ENCODE measurements at regions not wholly inside any gene's neighbourhood (a gene's known extent, or its start where the extent isn't known, plus 50 kb on each side); places are given as distances from the start of the nearest gene placed in this dataset.

DNA sequence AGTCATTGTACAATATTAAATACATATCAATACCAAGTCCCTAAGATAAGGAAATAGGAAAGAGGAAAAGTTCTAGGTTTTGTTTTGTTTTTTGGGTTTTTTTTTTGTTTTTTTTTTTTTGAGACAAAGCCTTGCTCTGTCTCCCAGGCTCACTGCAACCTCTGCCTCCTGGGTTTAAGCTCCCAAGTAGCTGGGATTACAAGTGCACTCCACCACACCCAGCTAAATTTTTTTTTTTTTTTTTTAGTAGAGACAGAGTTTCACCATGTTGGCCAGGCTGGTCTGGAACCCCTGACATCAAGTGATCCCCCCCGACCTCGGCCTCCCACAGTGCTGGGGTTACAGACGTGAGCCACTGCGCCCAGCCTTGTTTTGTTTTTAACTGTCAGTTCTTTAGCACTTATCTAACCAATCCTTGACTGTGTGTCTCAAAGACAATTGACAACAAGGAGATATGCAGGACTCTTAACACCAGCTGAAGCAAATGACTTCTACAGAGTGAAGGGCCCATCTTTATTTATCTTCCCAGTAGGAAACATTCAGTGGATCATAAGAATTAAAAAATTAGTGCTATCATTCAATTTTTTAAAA, 100.0 kb upstream of the RAP2B start:
- no peak for TF ChIP-seq BHLHE40 (IDR thresholded peaks at IDR 0.05; ENCODE audit: borderline replicate concordance)
- TF ChIP-seq TARDBP (IDR thresholded peaks at IDR 0.05): no peak
- no peak for TF ChIP-seq FOXK2 (IDR thresholded peaks at IDR 0.05)
- TF ChIP-seq SUZ12 (IDR thresholded peaks at IDR 0.05): no peak
- no peak for TF ChIP-seq FOXA1 (IDR thresholded peaks at IDR 0.05)
- TF ChIP-seq ZNF384 (IDR thresholded peaks at IDR 0.05): no peak
- TF ChIP-seq, protein P1, sequence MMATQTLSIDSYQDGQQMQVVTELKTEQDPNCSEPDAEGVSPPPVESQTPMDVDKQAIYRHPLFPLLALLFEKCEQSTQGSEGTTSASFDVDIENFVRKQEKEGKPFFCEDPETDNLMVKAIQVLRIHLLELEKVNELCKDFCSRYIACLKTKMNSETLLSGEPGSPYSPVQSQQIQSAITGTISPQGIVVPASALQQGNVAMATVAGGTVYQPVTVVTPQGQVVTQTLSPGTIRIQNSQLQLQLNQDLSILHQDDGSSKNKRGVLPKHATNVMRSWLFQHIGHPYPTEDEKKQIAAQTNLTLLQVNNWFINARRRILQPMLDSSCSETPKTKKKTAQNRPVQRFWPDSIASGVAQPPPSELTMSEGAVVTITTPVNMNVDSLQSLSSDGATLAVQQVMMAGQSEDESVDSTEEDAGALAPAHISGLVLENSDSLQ (IDR thresholded peaks at IDR 0.05): no peak
- TF ChIP-seq FOXM1 (IDR thresholded peaks at IDR 0.05; ENCODE audit: borderline replicate concordance): no peak
- no peak for TF ChIP-seq SP1 (IDR thresholded peaks at IDR 0.05)
